ENCODE measurements at regions not wholly inside any gene's neighbourhood (a gene's known extent, or its start where the extent isn't known, plus 50 kb on each side); places are given as distances from the start of the nearest gene placed in this dataset.
A peak's percentile ranks its signal among the peaks of the same experiment; 100 is the strongest.

- DNase-seq (ENCODE audit: low read depth): no peak
- no peak overlapping the region for H3K4me3 ChIP-seq (ENCODE audit: low read depth, low read length)
- TF ChIP-seq MAX (IDR thresholded peaks at IDR 0.05; ENCODE audit: low read depth, low read length) (no peak), CTCF (IDR thresholded peaks at IDR 0.05; ENCODE audit: low read depth, low read length) (no peak), POLR2A (IDR thresholded peaks at IDR 0.05; ENCODE audit: extremely low read depth, insufficient read length) (no peak), MYC (IDR thresholded peaks at IDR 0.05; ENCODE audit: low read depth, low read length) (no peak)
Measured at GRCh38 chr5:10858307-10858706, 97.3 kb upstream of the DAP start.

GRCh38 chr5:10857338-10857733, 96.3 kb upstream of the DAP start:
- no peak overlapping the region for H3K4me3 ChIP-seq (ENCODE audit: low read depth, low read length)
- TF ChIP-seq CTCF (IDR thresholded peaks at IDR 0.05; ENCODE audit: low read depth, low read length): no peak
- no peak for TF ChIP-seq MAX (IDR thresholded peaks at IDR 0.05; ENCODE audit: low read depth, low read length)
- no peak for TF ChIP-seq POLR2A (IDR thresholded peaks at IDR 0.05; ENCODE audit: extremely low read depth, insufficient read length)
- TF ChIP-seq MYC (IDR thresholded peaks at IDR 0.05; ENCODE audit: low read depth, low read length): no peak
- peak; percentile 61 for DNase-seq (ENCODE audit: low read depth)

- DNase-seq (ENCODE audit: low read depth): peak; percentile 73
- no peak for TF ChIP-seq MYC (IDR thresholded peaks at IDR 0.05; ENCODE audit: low read depth, low read length)
- no peak for TF ChIP-seq POLR2A (IDR thresholded peaks at IDR 0.05; ENCODE audit: extremely low read depth, insufficient read length)
- TF ChIP-seq CTCF (IDR thresholded peaks at IDR 0.05; ENCODE audit: low read depth, low read length): peak; percentile 87
- peak; percentile 37; the same call in 1 of the 2 replicates for TF ChIP-seq MAX (IDR thresholded peaks at IDR 0.05; ENCODE audit: low read depth, low read length)
- no peak overlapping the region for H3K4me3 ChIP-seq (ENCODE audit: low read depth, low read length)
Measured at GRCh38 chr5:10856683-10857337, 95.8 kb upstream of the DAP start.

GRCh38 chr5:10856071-10856470, 95.0 kb upstream of the DAP start:
- TF ChIP-seq CTCF (IDR thresholded peaks at IDR 0.05; ENCODE audit: low read depth, low read length) (no peak), MAX (IDR thresholded peaks at IDR 0.05; ENCODE audit: low read depth, low read length) (no peak), MYC (IDR thresholded peaks at IDR 0.05; ENCODE audit: low read depth, low read length) (no peak), POLR2A (IDR thresholded peaks at IDR 0.05; ENCODE audit: extremely low read depth, insufficient read length) (no peak)
- DNase-seq (ENCODE audit: low read depth): no peak
- H3K4me3 ChIP-seq (ENCODE audit: low read depth, low read length): no peak overlapping the region

GRCh38 chr5:10854506-10855277, 93.7 kb upstream of the DAP start:
- peak; percentile 96 for DNase-seq (ENCODE audit: low read depth)
- TF ChIP-seq CTCF (IDR thresholded peaks at IDR 0.05; ENCODE audit: low read depth, low read length) (peak; percentile 14), MAX (IDR thresholded peaks at IDR 0.05; ENCODE audit: low read depth, low read length) (peak; percentile 66; the same call in 1 of the 2 replicates), POLR2A (IDR thresholded peaks at IDR 0.05; ENCODE audit: extremely low read depth, insufficient read length) (no peak)
- peak overlapping the region; percentile 6 for H3K4me3 ChIP-seq (ENCODE audit: low read depth, low read length)
